Esophagus (tissue), 2 donors: ENCODE measurements at regions not wholly inside any gene's neighbourhood (a gene's known extent, or its start where the extent isn't known, plus 50 kb on each side); places are given as distances from the start of the nearest gene placed in this dataset.

Experiments
- H3K27ac ChIP-seq, 2 donors: one replicate each; pipeline ENCODE4 v1.5.1; 2013; ENCODE audit warnings: low read depth in 2 of 2, mild to moderate bottlenecking in 2 of 2, inconsistent platforms in 1 of 2, low read length in 1 of 2, moderate library complexity in 1 of 2
- H3K27me3 ChIP-seq, 2 donors: one replicate each; pipeline ENCODE4 v1.6.1; 2013; ENCODE audit warnings: low read length in 2 of 2, control low read depth in 1 of 2, mild to moderate bottlenecking in 1 of 2; ENCODE audit not compliant: insufficient read depth in 2 of 2, control insufficient read depth in 1 of 2
- H3K36me3 ChIP-seq, 2 donors: one replicate each; pipeline ENCODE4 v1.6.1; 2013; ENCODE audit warnings: low read length in 1 of 2; ENCODE audit not compliant: control insufficient read depth in 2 of 2, insufficient read depth in 2 of 2
- H3K4me1 ChIP-seq, 2 donors: one replicate each; pipeline ENCODE4 v1.6.1; 2013; ENCODE audit warnings: low read length in 1 of 2; ENCODE audit not compliant: control insufficient read depth in 2 of 2, insufficient read depth in 2 of 2
- H3K4me3 ChIP-seq, 2 donors: one replicate each; pipeline ENCODE4 v1.5.1; 2013; ENCODE audit warnings: low read length in 2 of 2, mild to moderate bottlenecking in 2 of 2, low read depth in 1 of 2, moderate library complexity in 1 of 2
- H3K9me3 ChIP-seq, 2 donors: one replicate each; pipeline ENCODE4 v1.6.1; 2013; ENCODE audit warnings: mild to moderate bottlenecking in 2 of 2, low read depth in 1 of 2, low read length in 1 of 2, moderate library complexity in 1 of 2; ENCODE audit not compliant: control insufficient read depth in 2 of 2, insufficient read depth in 1 of 2
- whole genome bisulfite sequencing, 2 donors: extraction: QIAGEN DNeasy Blood & Tissue Kit; methylation state at CpG; one replicate each; pipeline ENCODE4 v1.1.7; 2013; 5-methylcytosine and 5-hydroxymethylcytosine counted together
- donor health status: healthy with polysubstance abuse.
- donor health status: Bipolar disorder and iron deficiency.

- Histone ChIP-seq H3K36me3 (no peaks in the 10 kb centered on the region), H3K9me3 (no peaks in the 10 kb centered on the region), H3K4me3 (no peak overlapping the region), H3K27ac (no peak overlapping the region), H3K27me3 (no peaks in the 10 kb centered on the region), H3K4me1 (no peaks in the 10 kb centered on the region)
- WGBS, 2 donors = 82 to 88% methylated on average over 6 of the region's 6 CpGs
Measured at GRCh38 chr3:65303431-65303830, 615.6 kb upstream of the ADAMTS9 start.

DNA sequence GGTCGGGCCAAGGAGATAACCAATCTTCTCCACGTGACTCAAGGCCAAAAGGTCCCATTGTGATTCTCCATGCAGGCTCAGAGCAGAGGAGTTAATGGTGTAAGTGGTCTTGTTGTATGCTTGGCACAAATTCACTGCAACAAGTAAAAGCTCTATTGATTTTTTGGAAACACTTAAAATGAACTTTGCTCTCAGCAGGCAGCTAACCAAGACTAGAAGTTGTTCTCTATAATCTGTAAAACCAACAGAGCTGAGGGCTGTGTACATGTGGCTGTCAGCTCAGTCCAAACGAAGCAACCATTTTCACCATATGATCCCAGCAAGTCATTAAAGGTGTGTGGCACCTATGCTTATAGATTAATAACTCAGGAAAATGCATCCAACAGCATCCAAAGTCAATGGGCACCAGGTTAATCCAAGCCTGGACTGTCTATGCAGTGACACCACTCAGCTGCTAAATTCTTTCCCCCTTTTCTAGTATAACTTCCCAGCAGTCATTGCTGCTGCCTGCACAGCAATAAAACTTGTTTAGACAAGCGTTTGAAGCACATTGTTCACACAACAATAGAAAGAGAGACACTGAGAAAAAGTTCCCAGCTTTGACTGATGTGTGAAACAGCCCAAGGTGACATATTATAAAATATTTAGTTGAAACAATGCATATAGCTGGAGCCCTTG lies 603.8 kb upstream of the ADAMTS9 start:
- 42 to 60% methylated on average over 4 of the region's 4 CpGs for WGBS, 2 donors
- Histone ChIP-seq H3K36me3 (no peaks in the 10 kb centered on the region), H3K4me1 (no peaks in the 10 kb centered on the region), H3K27ac (no peak overlapping the region), H3K27me3 (no peaks in the 10 kb centered on the region), H3K9me3 (no peaks in the 10 kb centered on the region), H3K4me3 (no peak overlapping the region)

DNA sequence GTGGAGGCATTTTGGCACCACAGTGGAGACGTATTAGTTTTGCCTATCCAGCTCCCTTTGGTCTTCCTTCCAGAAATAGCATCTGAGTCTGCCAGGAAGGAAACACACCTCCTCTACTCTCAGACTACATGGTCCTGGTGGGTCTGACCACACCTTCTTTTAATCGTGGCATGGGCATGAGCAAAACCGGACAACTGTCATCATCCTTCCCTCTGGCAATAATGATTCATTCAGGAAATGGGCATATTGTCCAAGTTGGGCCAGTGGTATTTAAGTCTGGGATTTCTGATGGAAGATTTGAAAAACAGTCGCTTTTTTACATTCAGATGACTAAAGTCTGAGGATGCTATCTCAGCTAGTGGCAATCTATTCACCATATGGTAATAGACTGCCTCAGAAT lies 601.0 kb upstream of the ADAMTS9 start:
- Histone ChIP-seq H3K36me3 (no peaks in the 10 kb centered on the region), H3K27me3 (peaks cover 0 to 4% of the 10 kb centered on the region in 2 donors), H3K9me3 (no peaks in the 10 kb centered on the region), H3K4me3 (no peak overlapping the region), H3K4me1 (no peaks in the 10 kb centered on the region), H3K27ac (no peak overlapping the region)
- 77 to 82% methylated on average over 4 of the region's 4 CpGs for WGBS, 2 donors

DNA sequence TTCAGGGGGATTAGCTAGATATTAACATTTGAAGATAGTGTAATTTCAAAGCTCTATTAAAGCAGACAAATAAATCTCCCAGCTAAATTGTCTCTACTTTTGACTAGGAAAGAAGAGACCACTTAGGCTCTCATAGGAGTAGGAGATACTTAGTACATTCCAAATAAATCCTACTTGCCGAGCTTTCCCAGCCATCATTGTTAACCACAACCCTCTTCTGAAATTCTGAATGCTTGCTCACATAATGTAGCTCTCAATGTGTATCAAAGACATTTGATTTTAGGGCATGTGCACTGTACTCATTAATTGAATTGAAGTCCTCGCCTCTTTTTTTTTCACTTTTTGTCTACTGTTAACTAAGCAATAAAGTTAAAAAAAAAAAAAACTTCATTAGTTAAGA lies 598.2 kb upstream of the ADAMTS9 start:
- no peaks in the 10 kb centered on the region for H3K36me3 ChIP-seq
- H3K9me3 ChIP-seq = no peaks in the 10 kb centered on the region
- no peak overlapping the region for H3K4me3 ChIP-seq
- peaks cover 0 to 4% of the 10 kb centered on the region in 2 donors for H3K27me3 ChIP-seq
- H3K27ac ChIP-seq = no peak overlapping the region
- WGBS, 2 donors = 81 to 85% methylated on average over 2 of the region's 2 CpGs
- no peaks in the 10 kb centered on the region for H3K4me1 ChIP-seq

- H3K9me3 ChIP-seq = no peaks in the 10 kb centered on the region
- H3K36me3 ChIP-seq = no peaks in the 10 kb centered on the region
- H3K4me1 ChIP-seq = no peaks in the 10 kb centered on the region
- H3K4me3 ChIP-seq = no peak overlapping the region
- H3K27ac ChIP-seq = no peak overlapping the region
- H3K27me3 ChIP-seq = peaks cover 0 to 4% of the 10 kb centered on the region in 2 donors
- 30 to 31% methylated on average over 1 of the region's 1 CpG for WGBS, 2 donors
Measured at GRCh38 chr3:65284961-65285360, 597.2 kb upstream of the ADAMTS9 start.

GRCh38 chr3:65284546-65284945 lies 596.7 kb upstream of the ADAMTS9 start:
- 75 to 77% methylated on average over 6 of the region's 6 CpGs for WGBS, 2 donors
- Histone ChIP-seq H3K27me3 (peaks cover 0 to 4% of the 10 kb centered on the region in 2 donors), H3K9me3 (no peaks in the 10 kb centered on the region), H3K4me3 (no peak overlapping the region), H3K36me3 (no peaks in the 10 kb centered on the region), H3K4me1 (no peaks in the 10 kb centered on the region), H3K27ac (no peak overlapping the region)

DNA sequence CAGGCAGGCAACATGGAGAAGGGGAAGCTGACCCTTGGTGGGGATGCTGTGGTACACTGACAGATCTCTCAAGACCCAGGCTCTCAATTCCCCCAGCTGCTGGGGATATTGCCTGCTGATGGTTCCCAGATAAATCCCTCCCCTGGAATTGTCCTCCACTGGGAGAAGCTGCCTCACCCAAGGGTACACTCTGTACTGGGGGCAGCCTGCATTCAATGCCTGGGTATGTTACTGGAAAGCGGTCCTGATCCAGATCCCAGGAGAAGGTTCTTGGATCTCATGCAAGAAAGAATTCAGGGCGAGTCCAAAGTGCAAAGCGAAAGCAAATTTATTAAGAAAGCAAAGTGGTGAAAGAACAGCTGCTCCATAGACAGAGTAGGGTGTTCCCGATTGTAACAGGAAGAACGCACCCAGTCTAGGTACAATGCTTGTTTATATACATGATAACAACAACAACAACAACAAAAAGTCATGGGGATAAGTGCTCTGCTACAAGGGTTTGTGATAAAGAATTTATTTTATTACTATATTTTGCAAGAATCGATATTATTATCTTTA lies 591.5 kb upstream of the ADAMTS9 start:
- Histone ChIP-seq H3K4me1 (no peaks in the 10 kb centered on the region), H3K27ac (no peak overlapping the region), H3K9me3 (no peaks in the 10 kb centered on the region), H3K36me3 (no peaks in the 10 kb centered on the region), H3K4me3 (no peak overlapping the region), H3K27me3 (peaks cover 0 to under 1% of the 10 kb centered on the region in 2 donors)
- 77 to 81% methylated on average over 6 of the region's 6 CpGs for WGBS, 2 donors

- H3K4me1 ChIP-seq = no peaks in the 10 kb centered on the region
- H3K27me3 ChIP-seq = no peaks in the 10 kb centered on the region
- no peak overlapping the region for H3K27ac ChIP-seq
- no peak overlapping the region for H3K4me3 ChIP-seq
- H3K9me3 ChIP-seq = no peaks in the 10 kb centered on the region
- no peaks in the 10 kb centered on the region for H3K36me3 ChIP-seq
- WGBS, 2 donors = 66 to 81% methylated on average over 2 of the region's 2 CpGs
Measured at GRCh38 chr3:65277798-65278197, 590.0 kb upstream of the ADAMTS9 start.

DNA sequence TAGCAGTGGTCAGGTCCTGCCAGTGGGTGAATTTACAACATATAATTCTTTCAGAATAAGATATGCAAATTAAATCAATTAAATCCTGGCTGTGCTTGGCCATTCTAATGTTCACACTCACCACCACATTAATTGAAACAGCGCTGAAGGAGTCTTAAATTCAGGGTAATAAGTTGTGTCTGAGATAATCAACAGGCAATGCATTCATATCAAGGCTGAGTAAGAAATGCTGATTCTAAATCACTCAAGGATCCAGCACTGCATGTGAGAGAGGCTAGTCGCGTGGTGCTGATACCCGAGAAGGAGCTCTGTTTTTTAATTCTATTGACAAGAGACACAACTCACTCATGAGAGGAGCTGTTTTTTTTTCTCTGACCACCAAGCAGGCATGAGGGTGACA lies 588.8 kb upstream of the ADAMTS9 start:
- H3K4me1 ChIP-seq = no peaks in the 10 kb centered on the region
- no peaks in the 10 kb centered on the region for H3K9me3 ChIP-seq
- no peaks in the 10 kb centered on the region for H3K27me3 ChIP-seq
- no peak overlapping the region for H3K4me3 ChIP-seq
- no peaks in the 10 kb centered on the region for H3K36me3 ChIP-seq
- no peak overlapping the region for H3K27ac ChIP-seq
- 66 to 70% methylated on average over 4 of the region's 4 CpGs for WGBS, 2 donors

DNA sequence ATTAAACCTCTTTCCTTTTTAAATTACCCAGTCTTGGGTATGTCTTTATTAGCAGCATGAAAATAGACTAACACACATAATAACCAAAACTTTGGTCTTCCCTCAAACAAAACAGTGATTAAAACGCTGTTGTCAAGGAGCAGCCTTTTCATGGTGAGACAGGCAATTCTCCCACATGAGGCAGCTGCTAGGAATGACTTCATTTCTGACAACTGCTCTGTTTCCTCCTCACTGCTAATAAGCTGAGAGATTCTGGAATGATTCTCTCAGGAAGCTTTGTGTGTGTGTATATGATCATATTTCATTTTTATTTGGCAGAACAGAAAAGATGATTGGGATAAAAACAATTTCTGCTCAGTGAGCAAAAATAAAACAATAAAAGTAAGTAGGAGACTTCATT lies 580.6 kb upstream of the ADAMTS9 start:
- no peaks in the 10 kb centered on the region for H3K9me3 ChIP-seq
- H3K4me1 ChIP-seq = no peaks in the 10 kb centered on the region
- H3K27ac ChIP-seq = no peak overlapping the region
- no peaks in the 10 kb centered on the region for H3K27me3 ChIP-seq
- H3K36me3 ChIP-seq = no peaks in the 10 kb centered on the region
- 51 to 59% methylated on average over 1 of the region's 1 CpG for WGBS, 2 donors
- no peak overlapping the region for H3K4me3 ChIP-seq
